Breast epithelium (tissue), 4 donors: ENCODE measurements at regions not wholly inside any gene's neighbourhood (a gene's known extent, or its start where the extent isn't known, plus 50 kb on each side); places are given as distances from the start of the nearest gene placed in this dataset.

ENCODE experiments used
- DNase-seq, 2 donors: peaks; one replicate each; pipeline ENCODE4 v3.0.0-alpha.2; 2019; ENCODE audit warnings: low spot score in 2 of 2
- H3K27ac ChIP-seq, 2 donors: fragments of 200-600 bp; sonication (generic) in 1 of 2; one replicate each; pipeline ENCODE4 v1.5.1; 2016 to 2019; ENCODE audit warnings: mild to moderate bottlenecking in 1 of 2
- H3K27me3 ChIP-seq, 2 donors: fragments of 200-600 bp; sonication (generic) in 1 of 2; one replicate each; pipeline versions ENCODE4 v1.5.1 to v1.6.0; 2017 to 2019; ENCODE audit warnings: control low read depth in 1 of 2, mild to moderate bottlenecking in 1 of 2
- H3K36me3 ChIP-seq: fragments of 200-600 bp; one replicate; pipeline ENCODE4 v1.5.1; 2019
- H3K4me1 ChIP-seq, 2 donors: fragments of 200-600 bp; sonication (generic); one replicate each; pipeline ENCODE4 v1.5.1; 2016 to 2019; ENCODE audit warnings: control low read depth in 1 of 2
- H3K4me3 ChIP-seq, 3 donors: fragments of 200-600 bp; sonication (generic); 1 replicate in 2 of 3; 2 replicates in 1 of 3; pipeline ENCODE4 v1.5.1; 2016 to 2019; ENCODE audit warnings: mild to moderate bottlenecking in 3 of 3, moderate library complexity in 2 of 3
- H3K9me3 ChIP-seq, 2 donors: fragments of 200-600 bp; sonication (generic) in 1 of 2; one replicate each; pipeline ENCODE4 v1.5.1; 2016 to 2019; ENCODE audit warnings: control low read depth in 1 of 2
- POLR2A ChIP-seq: fragments of 450-650 bp; IDR thresholded peaks from one replicate; pipeline ENCODE4 v1.6.1; 2016; ENCODE audit warnings: antibody characterized with exemption, mild to moderate bottlenecking, moderate library complexity
- POLR2AphosphoS5 ChIP-seq, 3 donors: sonication (generic); formaldehyde crosslinking; IDR thresholded peaks; one replicate each; pipeline ENCODE4 v1.6.1; 2017; ENCODE audit warnings: antibody characterized with exemption in 3 of 3
- intact Hi-C: fragments of 100-400 bp; cut with DNase I; formaldehyde crosslinking; loops from one replicate; pipeline ENCODE4 v1.15.1; 2023; ENCODE audit warnings: low total_unique reads
- TF ChIP-seq, protein P1 (sequence below), 3 donors: fragments of 450-650 bp; IDR thresholded peaks; one replicate each; pipeline ENCODE4 v1.5.1; 2016 to 2017; ENCODE audit warnings: antibody characterized with exemption in 3 of 3, mild to moderate bottlenecking in 3 of 3, moderate library complexity in 3 of 3

DNA sequence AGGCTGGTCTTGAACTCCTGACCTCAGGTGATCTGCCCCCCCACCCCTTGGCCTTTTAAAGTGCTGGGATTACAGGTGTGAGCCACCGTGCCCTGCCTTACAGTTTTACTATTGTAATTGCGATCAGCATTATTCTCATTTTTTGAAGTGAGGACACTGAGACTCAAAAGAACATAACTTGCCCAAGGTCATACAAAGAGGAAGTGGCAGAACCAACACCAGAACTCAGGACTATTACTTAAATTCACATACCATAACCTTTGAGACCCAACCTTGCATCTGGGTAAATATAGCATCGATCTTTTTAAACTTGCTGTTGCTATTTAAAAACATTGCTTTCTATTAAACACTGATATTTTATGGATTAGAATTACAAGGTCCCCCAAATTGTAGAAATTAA lies 54.2 kb downstream of the FOXI1 start:
- DNase-seq, result no peak
- Histone ChIP-seq H3K27ac (no peak overlapping the region), H3K27me3 (no peaks in the 10 kb centered on the region), H3K36me3 (no peaks in the 10 kb centered on the region), H3K4me1 (no peaks in the 10 kb centered on the region), H3K9me3 (no peaks in the 10 kb centered on the region), H3K4me3 (no peak overlapping the region)
- intact Hi-C loops, result no loop called here
- TF ChIP-seq POLR2AphosphoS5 (IDR thresholded peaks at IDR 0.05), result no peak

DNA sequence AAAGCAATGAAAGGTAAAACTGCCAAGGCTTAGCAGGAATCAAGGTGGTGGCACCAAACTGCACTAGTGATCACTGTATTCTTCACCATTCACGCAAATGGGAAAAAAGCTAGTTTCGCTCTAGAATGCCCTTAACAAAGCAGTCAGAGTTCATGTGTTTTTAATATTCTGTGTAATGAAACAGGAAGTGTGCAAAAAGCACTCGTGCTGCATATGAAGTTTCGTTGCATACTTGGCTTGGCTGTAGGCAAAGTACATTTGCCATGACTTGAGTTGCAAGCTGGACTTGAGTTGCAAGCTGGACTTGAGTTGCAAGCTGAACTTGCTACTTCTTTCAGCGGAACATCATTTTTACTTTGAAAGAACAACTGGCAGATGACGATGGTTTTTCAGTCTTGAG lies 55.4 kb downstream of the FOXI1 start:
- TF ChIP-seq POLR2AphosphoS5 (IDR thresholded peaks at IDR 0.05), result no peak
- no peaks in the 10 kb centered on the region for H3K9me3 ChIP-seq
- no peaks in the 10 kb centered on the region for H3K36me3 ChIP-seq
- no peak overlapping the region for H3K4me3 ChIP-seq
- no peak overlapping the region for H3K27ac ChIP-seq
- intact Hi-C loops, result no loop called here
- H3K4me1 ChIP-seq, result no peaks in the 10 kb centered on the region
- no peaks in the 10 kb centered on the region for H3K27me3 ChIP-seq
- no peak for DNase-seq

DNA sequence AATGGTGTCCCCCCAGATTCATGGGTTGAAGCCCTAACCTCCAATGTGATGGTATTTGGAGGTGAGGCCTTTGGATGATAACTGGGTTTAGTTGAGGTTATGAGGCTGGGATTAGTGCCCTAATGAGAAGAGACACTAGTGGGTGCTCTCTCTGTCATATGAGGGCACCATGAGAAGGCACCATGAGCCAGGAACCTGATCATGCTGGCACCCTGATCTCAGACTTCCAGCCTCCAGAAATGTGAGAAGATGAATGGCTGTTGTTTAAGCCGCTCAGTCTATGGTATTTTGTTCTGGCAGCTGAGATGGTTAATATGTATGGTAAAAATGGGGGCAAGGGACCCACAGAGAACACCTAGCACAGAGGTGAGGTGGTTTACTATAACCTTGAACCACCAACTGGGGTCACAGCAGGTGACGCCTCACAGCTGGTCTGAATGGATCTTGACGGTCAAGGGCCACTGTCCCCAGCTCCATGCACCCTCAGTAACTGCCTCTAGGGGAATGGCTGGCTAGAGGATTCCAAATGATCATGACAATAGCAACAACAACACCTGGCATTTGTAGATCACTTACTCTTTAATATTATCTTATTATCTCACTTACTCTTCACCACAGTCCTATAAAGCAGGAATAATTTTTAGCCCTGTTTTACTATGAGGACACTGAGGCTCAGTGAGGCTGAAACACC lies 57.1 kb downstream of the FOXI1 start:
- DNase-seq, result no peak
- Histone ChIP-seq H3K27me3 (no peaks in the 10 kb centered on the region), H3K4me3 (no peak overlapping the region), H3K36me3 (no peaks in the 10 kb centered on the region), H3K27ac (no peak overlapping the region), H3K4me1 (no peaks in the 10 kb centered on the region), H3K9me3 (no peaks in the 10 kb centered on the region)
- TF ChIP-seq POLR2AphosphoS5 (IDR thresholded peaks at IDR 0.05) (no peak), POLR2A (no peak)
- TF ChIP-seq, protein P1, sequence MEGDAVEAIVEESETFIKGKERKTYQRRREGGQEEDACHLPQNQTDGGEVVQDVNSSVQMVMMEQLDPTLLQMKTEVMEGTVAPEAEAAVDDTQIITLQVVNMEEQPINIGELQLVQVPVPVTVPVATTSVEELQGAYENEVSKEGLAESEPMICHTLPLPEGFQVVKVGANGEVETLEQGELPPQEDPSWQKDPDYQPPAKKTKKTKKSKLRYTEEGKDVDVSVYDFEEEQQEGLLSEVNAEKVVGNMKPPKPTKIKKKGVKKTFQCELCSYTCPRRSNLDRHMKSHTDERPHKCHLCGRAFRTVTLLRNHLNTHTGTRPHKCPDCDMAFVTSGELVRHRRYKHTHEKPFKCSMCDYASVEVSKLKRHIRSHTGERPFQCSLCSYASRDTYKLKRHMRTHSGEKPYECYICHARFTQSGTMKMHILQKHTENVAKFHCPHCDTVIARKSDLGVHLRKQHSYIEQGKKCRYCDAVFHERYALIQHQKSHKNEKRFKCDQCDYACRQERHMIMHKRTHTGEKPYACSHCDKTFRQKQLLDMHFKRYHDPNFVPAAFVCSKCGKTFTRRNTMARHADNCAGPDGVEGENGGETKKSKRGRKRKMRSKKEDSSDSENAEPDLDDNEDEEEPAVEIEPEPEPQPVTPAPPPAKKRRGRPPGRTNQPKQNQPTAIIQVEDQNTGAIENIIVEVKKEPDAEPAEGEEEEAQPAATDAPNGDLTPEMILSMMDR (IDR thresholded peaks at IDR 0.05), result no peak
- intact Hi-C loops, result no loop called here

DNA sequence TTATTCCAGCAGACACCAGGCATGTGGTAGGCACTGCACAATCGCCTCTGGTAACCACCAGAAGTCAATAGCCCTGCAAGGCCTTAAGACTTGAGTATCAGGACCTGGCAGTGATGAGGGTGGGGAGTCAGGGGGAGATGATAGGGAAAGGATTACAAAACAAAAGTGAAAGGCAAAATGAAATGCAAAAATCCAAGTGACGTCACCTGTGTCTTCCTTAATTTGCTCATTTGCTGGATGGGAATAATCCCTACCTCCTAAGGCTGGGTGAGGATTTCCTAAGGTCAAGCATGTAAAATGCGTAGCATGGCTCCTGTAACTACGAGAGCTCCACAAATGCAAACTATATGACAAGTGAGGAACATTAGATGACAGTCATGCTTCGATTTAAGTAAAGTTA lies 58.4 kb downstream of the FOXI1 start:
- intact Hi-C loops, result no loop called here
- no peak overlapping the region for H3K27ac ChIP-seq
- no peaks in the 10 kb centered on the region for H3K27me3 ChIP-seq
- DNase-seq, result no peak
- TF ChIP-seq POLR2AphosphoS5 (IDR thresholded peaks at IDR 0.05), result no peak
- TF ChIP-seq POLR2A, result no peak
- TF ChIP-seq, protein P1 (IDR thresholded peaks at IDR 0.05), result no peak
- no peaks in the 10 kb centered on the region for H3K36me3 ChIP-seq
- H3K4me1 ChIP-seq, result no peaks in the 10 kb centered on the region
- H3K4me3 ChIP-seq, result no peak overlapping the region
- H3K9me3 ChIP-seq, result no peaks in the 10 kb centered on the region

- TF ChIP-seq POLR2AphosphoS5 (IDR thresholded peaks at IDR 0.05), result no peak
- TF ChIP-seq POLR2A, result no peak
- TF ChIP-seq, protein P1 (IDR thresholded peaks at IDR 0.05), result no peak
- Histone ChIP-seq H3K27ac (no peak overlapping the region), H3K4me3 (no peak overlapping the region), H3K36me3 (no peaks in the 10 kb centered on the region), H3K4me1 (no peaks in the 10 kb centered on the region), H3K27me3 (no peaks in the 10 kb centered on the region), H3K9me3 (no peaks in the 10 kb centered on the region)
- intact Hi-C loops, result no loop called here
- DNase-seq, result no peak
Measured at GRCh38 chr5:170164921-170165320, 59.2 kb downstream of the FOXI1 start.

GRCh38 chr5:170166101-170166500 lies 60.4 kb downstream of the FOXI1 start:
- intact Hi-C loops, result loop anchor here (1.0 kb wide), 1 partner anchor 38 kb away; no protein-coding TSS in a partner anchor
- DNase-seq, result no peak
- no peak for TF ChIP-seq POLR2AphosphoS5 (IDR thresholded peaks at IDR 0.05)
- TF ChIP-seq POLR2A, result no peak
- TF ChIP-seq, protein P1 (IDR thresholded peaks at IDR 0.05), result no peak
- Histone ChIP-seq H3K27ac (no peak overlapping the region), H3K4me1 (no peaks in the 10 kb centered on the region), H3K36me3 (no peaks in the 10 kb centered on the region), H3K9me3 (no peaks in the 10 kb centered on the region), H3K27me3 (no peaks in the 10 kb centered on the region), H3K4me3 (no peak overlapping the region)
